C4-2B (cell line): ENCODE measurements at regions not wholly inside any gene's neighbourhood (a gene's known extent, or its start where the extent isn't known, plus 50 kb on each side); places are given as distances from the start of the nearest gene placed in this dataset.

Experiments used
- H3K27ac ChIP-seq: fragments of 450-650 bp; 2 replicates; pipeline ENCODE4 v1.5.1; 2017
- CTCF ChIP-seq: fragments of 450-650 bp; conservative IDR thresholded peaks from 2 replicates; pipeline ENCODE4 v1.5.1; 2017; ENCODE audit warnings: mild to moderate bottlenecking
- ZFX ChIP-seq: fragments of 450-650 bp; IDR thresholded peaks from 2 replicates; pipeline ENCODE4 v1.6.1; 2017

- TF ChIP-seq CTCF, result no peak
- TF ChIP-seq ZFX, result no peak
- no peak overlapping the region for H3K27ac ChIP-seq
These were observed 109.0 kb upstream of the TWIST2 start for GRCh38 chr2:238738917-238739316.

- TF ChIP-seq ZFX (no peak), CTCF (no peak; the same call in 1 of the 2 replicates)
These were observed 108.2 kb upstream of the TWIST2 start for GRCh38 chr2:238739668-238740067.

DNA sequence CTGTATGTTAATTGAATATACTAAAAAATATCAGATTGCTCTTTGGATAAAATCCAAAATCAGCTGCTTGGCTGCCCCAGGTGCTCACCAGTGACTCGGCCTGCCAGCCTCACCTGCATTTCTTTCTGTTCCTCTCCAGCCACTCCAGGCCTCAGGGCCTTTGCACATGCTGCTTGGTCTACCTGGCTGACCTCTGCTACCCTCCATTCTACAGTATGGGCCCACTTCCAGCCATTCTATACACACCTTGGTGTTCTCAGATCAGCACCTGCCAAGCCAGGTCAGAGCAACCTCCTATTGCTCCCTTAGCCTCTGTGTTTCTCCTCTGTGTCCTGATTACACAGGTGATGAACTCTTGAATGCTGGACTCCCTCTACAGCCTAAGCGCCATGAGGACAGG lies 106.6 kb upstream of the TWIST2 start:
- no peak overlapping the region for H3K27ac ChIP-seq
- TF ChIP-seq ZFX (no peak), CTCF (no peak)

More at GRCh38 chr2:238739668-238740067, 108.2 kb upstream of the TWIST2 start:
- H3K27ac ChIP-seq, result no peak overlapping the region

GRCh38 chr2:238742066-238742465 lies 105.8 kb upstream of the TWIST2 start:
- no peak overlapping the region for H3K27ac ChIP-seq
- TF ChIP-seq ZFX, result no peak
- TF ChIP-seq CTCF, result no peak

- H3K27ac ChIP-seq, result no peak overlapping the region
- TF ChIP-seq CTCF (no peak), ZFX (no peak)
These were observed 105.2 kb upstream of the TWIST2 start for GRCh38 chr2:238742664-238743063.

- H3K27ac ChIP-seq, result no peak overlapping the region
- no peak for TF ChIP-seq CTCF
These were observed 104.4 kb upstream of the TWIST2 start for GRCh38 chr2:238743243-238744065.

DNA sequence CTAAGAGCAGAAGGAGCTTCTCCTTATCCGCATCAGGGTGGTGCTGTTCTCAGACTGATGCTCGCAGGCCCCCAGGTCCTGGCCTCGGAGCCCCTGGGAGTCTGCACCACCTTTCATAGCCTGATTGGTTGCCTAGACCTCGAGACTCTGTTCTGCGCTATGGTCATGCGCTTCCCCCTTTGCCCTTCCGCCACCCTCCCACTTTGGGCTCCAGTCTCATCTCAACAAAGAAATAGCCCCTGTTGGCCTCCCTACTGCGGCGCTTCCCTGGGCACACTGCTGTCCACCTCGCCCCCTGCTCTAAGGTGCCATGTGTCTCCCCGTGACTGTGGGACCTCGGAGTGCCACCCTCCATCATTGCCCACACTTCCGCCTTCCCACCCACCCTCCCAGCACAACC lies 102.9 kb upstream of the TWIST2 start:
- H3K27ac ChIP-seq, result no peak overlapping the region
- TF ChIP-seq ZFX (no peak), CTCF (no peak)
